ENCODE measurements at regions not wholly inside any gene's neighbourhood (a gene's known extent, or its start where the extent isn't known, plus 50 kb on each side); places are given as distances from the start of the nearest gene placed in this dataset.
A peak's percentile ranks its signal among the peaks of the same experiment; 100 is the strongest.
"Not testable (repeated sequence)": the region's sequence is repeated elsewhere in the genome, so short reads cannot be mapped to it uniquely, and the experiment has no call there.

GRCh38 chrX:46223499-46223898 lies 321.7 kb downstream of the ZNF674 start:
- not testable (repeated sequence) for DNase-seq (ENCODE audit: low spot score)

GRCh38 chrX:46220822-46221221 lies 324.4 kb downstream of the ZNF674 start:
- DNase-seq (ENCODE audit: low spot score), result no peak

GRCh38 chrX:46218373-46218772 lies 326.8 kb downstream of the ZNF674 start:
- no peak for DNase-seq (ENCODE audit: low spot score)

GRCh38 chrX:46216406-46216805 lies 328.8 kb downstream of the ZNF674 start:
- DNase-seq (ENCODE audit: low spot score), result no peak

GRCh38 chrX:46211079-46211478 lies 334.1 kb downstream of the ZNF674 start:
- DNase-seq (ENCODE audit: low spot score), result no peak

GRCh38 chrX:46209768-46210167 lies 335.5 kb downstream of the ZNF674 start:
- no peak for DNase-seq (ENCODE audit: low spot score)

GRCh38 chrX:46209037-46209436 lies 336.2 kb downstream of the ZNF674 start:
- DNase-seq (ENCODE audit: low spot score), result no peak

- peak; percentile 45 for DNase-seq (ENCODE audit: low spot score)
Observed at GRCh38 chrX:46208225-46208854, 336.9 kb downstream of the ZNF674 start.

- DNase-seq (ENCODE audit: low spot score), result no peak
Observed at GRCh38 chrX:46204721-46205422, 340.3 kb downstream of the ZNF674 start.

GRCh38 chrX:46202733-46203514 lies 342.3 kb downstream of the ZNF674 start:
- no peak for DNase-seq (ENCODE audit: low spot score)

- DNase-seq (ENCODE audit: low spot score), result no peak
Observed at GRCh38 chrX:46200413-46200812, 344.8 kb downstream of the ZNF674 start.

GRCh38 chrX:46198858-46199257 lies 346.4 kb downstream of the ZNF674 start:
- DNase-seq (ENCODE audit: low spot score), result no peak

GRCh38 chrX:46186811-46187106 lies 358.5 kb downstream of the ZNF674 start:
- not testable (repeated sequence) for DNase-seq (ENCODE audit: low spot score)

GRCh38 chrX:46185923-46186810 lies 359.1 kb downstream of the ZNF674 start:
- DNase-seq (ENCODE audit: low spot score), result no peak

GRCh38 chrX:46184749-46185148 lies 360.5 kb downstream of the ZNF674 start:
- no peak for DNase-seq (ENCODE audit: low spot score)

- peak; percentile 56 for DNase-seq (ENCODE audit: low spot score)
Observed at GRCh38 chrX:46180258-46180687, 364.9 kb downstream of the ZNF674 start.

- no peak for DNase-seq (ENCODE audit: low spot score)
Observed at GRCh38 chrX:46179748-46180147, 365.5 kb downstream of the ZNF674 start.

GRCh38 chrX:46178763-46179162 lies 366.5 kb downstream of the ZNF674 start:
- DNase-seq (ENCODE audit: low spot score), result no peak

GRCh38 chrX:46173159-46173558 lies 372.1 kb downstream of the ZNF674 start:
- DNase-seq (ENCODE audit: low spot score), result no peak

GRCh38 chrX:46171457-46171856 lies 373.8 kb downstream of the ZNF674 start:
- DNase-seq (ENCODE audit: low spot score), result not testable (repeated sequence)

GRCh38 chrX:46169808-46170207 lies 375.4 kb downstream of the ZNF674 start:
- DNase-seq (ENCODE audit: low spot score), result no peak

- no peak for DNase-seq (ENCODE audit: low spot score)
Observed at GRCh38 chrX:46168254-46168653, 377.0 kb downstream of the ZNF674 start.

Data from AG08395 (cell line).